Neural progenitor cell (in vitro differentiated cells): ENCODE measurements at regions not wholly inside any gene's neighbourhood (a gene's known extent, or its start where the extent isn't known, plus 50 kb on each side); places are given as distances from the start of the nearest gene placed in this dataset.

Experiments used
- DNase-seq: peaks from one replicate; pipeline ENCODE4 v3.0.0-alpha.2; 2016; ENCODE audit warnings: low spot score
- H2AFZ ChIP-seq: fragments of 200-600 bp; sonication (generic); replicated peaks from 2 replicates; pipeline ENCODE4 v1.6.1; 2016; ENCODE audit warnings: antibody characterized with exemption
- H3F3A ChIP-seq: fragments of 200-600 bp; sonication (generic); 2 replicates; pipeline ENCODE4 v1.6.1; 2016; ENCODE audit warnings: antibody characterized with exemption, low read depth
- H3K27ac ChIP-seq: fragments of 200-600 bp; sonication (generic); 2 replicates; pipeline ENCODE4 v1.5.1; 2016; ENCODE audit warnings: mild to moderate bottlenecking
- H3K27me3 ChIP-seq: fragments of 200-600 bp; sonication (generic); 2 replicates; pipeline ENCODE4 v1.6.1; 2016; ENCODE audit warnings: mild to moderate bottlenecking, moderate library complexity
- H3K36me3 ChIP-seq: fragments of 200-600 bp; sonication (generic); 2 replicates; pipeline ENCODE4 v1.5.1; 2016
- H3K4me1 ChIP-seq: fragments of 200-600 bp; sonication (generic); 2 replicates; pipeline ENCODE4 v1.6.1; 2016; ENCODE audit warnings: mixed run types
- H3K4me2 ChIP-seq: fragments of 200-600 bp; sonication (generic); 2 replicates; pipeline ENCODE4 v1.6.1; 2016
- H3K4me3 ChIP-seq: fragments of 200-600 bp; sonication (generic); 2 replicates; pipeline ENCODE4 v1.5.1; 2016
- H3K79me2 ChIP-seq: fragments of 200-600 bp; sonication (generic); 2 replicates; pipeline ENCODE4 v1.6.1; 2016; ENCODE audit warnings: low read depth
- H3K9ac ChIP-seq: fragments of 200-600 bp; sonication (generic); 2 replicates; pipeline ENCODE4 v1.6.1; 2016
- H3K9me3 ChIP-seq: fragments of 200-600 bp; sonication (generic); 2 replicates; pipeline ENCODE4 v1.5.1; 2016; ENCODE audit warnings: low read depth
- H4K20me1 ChIP-seq: fragments of 200-600 bp; sonication (generic); 2 replicates; pipeline ENCODE4 v1.6.1; 2016; ENCODE audit warnings: low read depth
- H3K27ac Mint-ChIP-seq: 3 replicates; pipeline ENCODE4 v1.8.0; 2021; ENCODE audit warnings: mixed read lengths
- H3K27me3 Mint-ChIP-seq: 2 replicates; pipeline ENCODE4 v1.8.0; 2022; ENCODE audit warnings: low read depth, mild to moderate bottlenecking, inconsistent platforms, moderate library complexity, mixed read lengths; ENCODE audit not compliant: insufficient read depth
- H3K36me3 Mint-ChIP-seq: 3 replicates; pipeline ENCODE4 v1.8.0; 2021; ENCODE audit warnings: mixed read lengths
- H3K4me1 Mint-ChIP-seq: 3 replicates; pipeline ENCODE4 v1.8.0; 2021; ENCODE audit warnings: mixed read lengths
- H3K4me3 Mint-ChIP-seq: 3 replicates; pipeline ENCODE4 v1.8.0; 2021; ENCODE audit warnings: mild to moderate bottlenecking, moderate library complexity, mixed read lengths
- H3K9me3 Mint-ChIP-seq: 3 replicates; pipeline ENCODE4 v1.8.0; 2020; ENCODE audit warnings: mixed read lengths
- CTCF ChIP-seq: fragments of 200-600 bp; sonication (generic); IDR thresholded peaks from 2 replicates; pipeline ENCODE4 v1.5.1; 2017; ENCODE audit warnings: antibody characterized with exemption, mild to moderate bottlenecking
- EZH2 ChIP-seq: fragments of 200-600 bp; sonication (generic); IDR thresholded peaks from 2 replicates; pipeline ENCODE4 v1.6.1; 2017; ENCODE audit warnings: antibody characterized with exemption, mild to moderate bottlenecking, moderate library complexity
- EZH2phosphoT487 ChIP-seq: fragments of 200-600 bp; sonication (generic); IDR thresholded peaks from 2 replicates; pipeline ENCODE4 v1.6.1; 2017; ENCODE audit warnings: antibody characterized with exemption

DNA sequence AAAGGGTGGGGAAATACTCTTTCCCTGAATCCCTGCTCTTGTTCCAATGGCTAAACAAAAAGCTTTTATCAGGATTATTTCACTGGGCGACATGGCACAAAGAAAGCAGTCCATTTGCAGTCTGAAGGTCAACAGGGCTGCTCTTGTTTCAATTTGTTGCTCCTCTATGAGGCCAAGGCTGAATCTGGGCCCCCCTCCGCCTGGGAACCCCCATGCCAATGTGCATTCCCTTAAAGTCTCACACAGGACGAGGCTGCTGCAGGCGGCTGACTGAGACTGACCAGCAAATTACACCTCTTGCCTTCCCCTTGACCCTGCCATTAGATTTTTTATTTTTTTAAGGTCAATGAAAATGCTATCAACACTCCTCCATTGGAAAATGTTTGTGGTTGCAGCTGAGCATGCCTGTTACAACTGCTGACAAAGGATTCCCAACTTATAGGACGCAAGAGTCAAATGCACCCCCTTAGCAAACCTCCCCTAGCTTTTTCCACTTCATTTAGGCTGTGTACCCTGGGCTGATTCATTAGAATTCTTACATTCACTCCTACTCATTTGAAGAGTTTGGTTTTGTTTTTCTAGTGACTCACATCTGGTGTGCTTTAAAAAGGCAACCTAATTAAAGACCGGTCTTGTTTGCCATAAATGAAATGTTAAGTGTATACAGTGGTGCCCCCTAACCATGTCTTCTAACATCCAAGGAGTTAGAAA lies 60.8 kb upstream of the ARHGEF3 start:
- Histone ChIP-seq H3K4me1 (peaks cover 11% of the 10 kb centered on the region), H3K4me2 (no peak overlapping the region), H2AFZ (no peak overlapping the region), H3K4me3 (no peak overlapping the region), H3K9ac (no peak overlapping the region), H3K9me3 (no peaks in the 10 kb centered on the region), H3F3A (no peaks in the 10 kb centered on the region), H3K36me3 (no peaks in the 10 kb centered on the region), H3K27me3 (no peaks in the 10 kb centered on the region), H4K20me1 (no peaks in the 10 kb centered on the region), H3K79me2 (no peaks in the 10 kb centered on the region), H3K27ac (no peak overlapping the region)
- H3K36me3 Mint-ChIP-seq, result no peaks in the 10 kb centered on the region
- no peaks in the 10 kb centered on the region for H3K9me3 Mint-ChIP-seq
- DNase-seq, result no peak
- H3K4me3 Mint-ChIP-seq, result no peak overlapping the region
- peak overlapping the region; percentile 21 for H3K27ac Mint-ChIP-seq
- H3K27me3 Mint-ChIP-seq, result peaks cover 3% of the 10 kb centered on the region
- TF ChIP-seq EZH2phosphoT487 (no peak), CTCF (no peak), EZH2 (no peak)
- peaks cover 23% of the 10 kb centered on the region for H3K4me1 Mint-ChIP-seq

- DNase-seq, result no peak
- Histone ChIP-seq H3K9ac (no peak overlapping the region), H2AFZ (no peak overlapping the region), H4K20me1 (no peaks in the 10 kb centered on the region), H3K27me3 (no peaks in the 10 kb centered on the region), H3K4me3 (no peak overlapping the region), H3K27ac (no peak overlapping the region), H3K36me3 (no peaks in the 10 kb centered on the region), H3K9me3 (no peaks in the 10 kb centered on the region), H3F3A (no peaks in the 10 kb centered on the region), H3K4me2 (no peak overlapping the region), H3K79me2 (no peaks in the 10 kb centered on the region), H3K4me1 (peaks cover 11% of the 10 kb centered on the region)
- Mint-ChIP-seq H3K9me3 (no peaks in the 10 kb centered on the region), H3K4me1 (peaks cover 29% of the 10 kb centered on the region), H3K36me3 (no peaks in the 10 kb centered on the region), H3K4me3 (no peak overlapping the region), H3K27me3 (peaks cover 3% of the 10 kb centered on the region), H3K27ac (no peak overlapping the region)
- TF ChIP-seq EZH2, result no peak
- no peak for TF ChIP-seq CTCF
- no peak for TF ChIP-seq EZH2phosphoT487
Measured at GRCh38 chr3:56861511-56861910, 59.8 kb upstream of the ARHGEF3 start.

DNA sequence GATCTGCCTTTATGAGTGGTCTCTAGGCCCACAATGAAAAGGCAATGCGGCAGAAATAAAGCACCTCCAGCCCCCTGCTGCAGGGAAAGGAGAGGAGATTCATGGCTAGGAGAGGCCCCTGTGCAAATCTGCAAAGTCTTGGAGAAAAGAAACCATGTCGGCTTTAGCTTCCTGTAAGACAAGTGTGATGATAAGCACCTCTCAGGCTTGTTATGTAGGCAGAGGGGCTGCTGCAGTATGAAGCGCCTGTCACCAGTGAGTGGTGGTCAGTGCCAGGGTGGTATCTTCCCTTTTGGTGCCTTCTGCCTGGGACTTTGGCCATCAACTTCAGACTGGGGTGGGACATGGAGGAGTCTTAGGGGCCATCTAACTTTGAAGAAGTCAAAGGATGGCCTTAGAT lies 59.2 kb upstream of the ARHGEF3 start:
- no peak for TF ChIP-seq CTCF
- TF ChIP-seq EZH2phosphoT487, result no peak
- H3K27ac Mint-ChIP-seq, result no peak overlapping the region
- no peak overlapping the region for H3K4me3 ChIP-seq
- no peaks in the 10 kb centered on the region for H3K36me3 ChIP-seq
- no peaks in the 10 kb centered on the region for H3K36me3 Mint-ChIP-seq
- no peaks in the 10 kb centered on the region for H3K79me2 ChIP-seq
- H4K20me1 ChIP-seq, result no peaks in the 10 kb centered on the region
- H3K4me1 ChIP-seq, result peaks cover 17% of the 10 kb centered on the region
- no peaks in the 10 kb centered on the region for H3K27me3 ChIP-seq
- DNase-seq, result no peak
- no peaks in the 10 kb centered on the region for H3K9me3 Mint-ChIP-seq
- no peak overlapping the region for H3K9ac ChIP-seq
- no peaks in the 10 kb centered on the region for H3K9me3 ChIP-seq
- H3K4me3 Mint-ChIP-seq, result no peak overlapping the region
- H3K27me3 Mint-ChIP-seq, result peaks cover 3% of the 10 kb centered on the region
- H3K27ac ChIP-seq, result no peak overlapping the region
- H3K4me1 Mint-ChIP-seq, result peaks cover 35% of the 10 kb centered on the region
- H3F3A ChIP-seq, result no peaks in the 10 kb centered on the region
- no peak overlapping the region for H2AFZ ChIP-seq
- no peak overlapping the region for H3K4me2 ChIP-seq
